Uterus (tissue), 3 donors: ENCODE measurements at regions not wholly inside any gene's neighbourhood (a gene's known extent, or its start where the extent isn't known, plus 50 kb on each side); places are given as distances from the start of the nearest gene placed in this dataset.

ENCODE experiments used
- DNase-seq, 2 donors: peaks; one replicate each; pipeline ENCODE4 v3.0.0-alpha.2; 2019 to 2020
- H3K27ac ChIP-seq, 2 donors: fragments of 200-600 bp; sonication (generic); 1 replicate in 1 of 2; 2 replicates in 1 of 2; pipeline ENCODE4 v1.5.1; 2016 to 2018
- H3K27me3 ChIP-seq, 2 donors: fragments of 200-600 bp; sonication (generic); one replicate each; pipeline ENCODE4 v1.5.1; 2018 to 2019; ENCODE audit warnings: control low read depth in 1 of 2
- H3K36me3 ChIP-seq, 2 donors: fragments of 200-600 bp; sonication (generic); one replicate each; pipeline ENCODE4 v1.5.1; 2019; ENCODE audit warnings: control low read depth in 1 of 2
- H3K4me1 ChIP-seq, 2 donors: fragments of 200-600 bp; sonication (generic); one replicate each; pipeline ENCODE4 v1.5.1; 2018 to 2019; ENCODE audit warnings: control low read depth in 1 of 2
- H3K4me3 ChIP-seq, 2 donors: fragments of 200-600 bp; sonication (generic); 1 replicate in 1 of 2; 2 replicates in 1 of 2; pipeline ENCODE4 v1.5.1; 2018 to 2019; ENCODE audit warnings: mild to moderate bottlenecking in 1 of 2
- H3K9me3 ChIP-seq, 2 donors: fragments of 200-600 bp; sonication (generic); one replicate each; pipeline ENCODE4 v1.5.1; 2019; ENCODE audit warnings: control low read depth in 1 of 2
- POLR2A ChIP-seq, 2 donors: fragments of 450-650 bp; IDR thresholded peaks; one replicate each; pipeline ENCODE4 v1.6.1; 2016; ENCODE audit warnings: antibody characterized with exemption in 2 of 2, mild to moderate bottlenecking in 1 of 2, moderate library complexity in 1 of 2
- intact Hi-C: fragments of 100-400 bp; cut with DNase I; formaldehyde crosslinking; loops from one replicate; pipeline ENCODE4 v1.15.1; 2023; ENCODE audit warnings: low total_unique reads
- TF ChIP-seq, protein P1 (sequence below), 4 experiments: fragments of 200-600 bp in 2 of 4; fragments of 450-650 bp in 2 of 4; sonication (generic) in 2 of 4; IDR thresholded peaks; one replicate each; pipeline ENCODE4 v1.5.1; 2016 to 2019; ENCODE audit warnings: antibody characterized with exemption in 4 of 4, mild to moderate bottlenecking in 2 of 4, moderate library complexity in 1 of 4
- donor health status: DM: yes; HTN: yes; CAD: no.

DNA sequence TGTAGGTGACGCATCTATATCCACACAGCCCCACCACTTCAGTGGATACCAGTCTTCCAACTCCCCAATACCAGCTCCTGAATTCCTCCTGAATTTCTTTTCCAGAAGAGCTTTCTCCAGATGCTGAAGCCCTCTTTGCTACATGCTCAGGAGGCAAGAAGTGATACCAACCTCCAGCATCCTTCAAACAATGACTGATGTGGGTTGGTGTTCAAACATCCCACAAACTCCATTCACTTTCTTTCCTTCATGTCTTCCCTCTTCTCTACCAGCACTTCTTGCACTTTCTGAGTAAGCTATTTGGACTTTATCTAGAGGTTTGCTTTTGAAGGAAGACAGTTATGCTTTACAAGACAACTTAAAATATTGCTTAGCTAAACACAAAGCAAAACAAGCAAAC is 179.9 kb upstream of the RORB start:
- no peaks in the 10 kb centered on the region for H3K36me3 ChIP-seq
- TF ChIP-seq, protein P1, sequence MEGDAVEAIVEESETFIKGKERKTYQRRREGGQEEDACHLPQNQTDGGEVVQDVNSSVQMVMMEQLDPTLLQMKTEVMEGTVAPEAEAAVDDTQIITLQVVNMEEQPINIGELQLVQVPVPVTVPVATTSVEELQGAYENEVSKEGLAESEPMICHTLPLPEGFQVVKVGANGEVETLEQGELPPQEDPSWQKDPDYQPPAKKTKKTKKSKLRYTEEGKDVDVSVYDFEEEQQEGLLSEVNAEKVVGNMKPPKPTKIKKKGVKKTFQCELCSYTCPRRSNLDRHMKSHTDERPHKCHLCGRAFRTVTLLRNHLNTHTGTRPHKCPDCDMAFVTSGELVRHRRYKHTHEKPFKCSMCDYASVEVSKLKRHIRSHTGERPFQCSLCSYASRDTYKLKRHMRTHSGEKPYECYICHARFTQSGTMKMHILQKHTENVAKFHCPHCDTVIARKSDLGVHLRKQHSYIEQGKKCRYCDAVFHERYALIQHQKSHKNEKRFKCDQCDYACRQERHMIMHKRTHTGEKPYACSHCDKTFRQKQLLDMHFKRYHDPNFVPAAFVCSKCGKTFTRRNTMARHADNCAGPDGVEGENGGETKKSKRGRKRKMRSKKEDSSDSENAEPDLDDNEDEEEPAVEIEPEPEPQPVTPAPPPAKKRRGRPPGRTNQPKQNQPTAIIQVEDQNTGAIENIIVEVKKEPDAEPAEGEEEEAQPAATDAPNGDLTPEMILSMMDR (IDR thresholded peaks at IDR 0.05): no peak
- no peak for TF ChIP-seq POLR2A (IDR thresholded peaks at IDR 0.05)
- intact Hi-C loops: no loop called here
- H3K4me1 ChIP-seq: no peaks in the 10 kb centered on the region
- H3K27me3 ChIP-seq: no peaks in the 10 kb centered on the region
- no peak overlapping the region for H3K27ac ChIP-seq
- no peak overlapping the region for H3K4me3 ChIP-seq
- H3K9me3 ChIP-seq: no peaks in the 10 kb centered on the region
- no peak for DNase-seq

DNA sequence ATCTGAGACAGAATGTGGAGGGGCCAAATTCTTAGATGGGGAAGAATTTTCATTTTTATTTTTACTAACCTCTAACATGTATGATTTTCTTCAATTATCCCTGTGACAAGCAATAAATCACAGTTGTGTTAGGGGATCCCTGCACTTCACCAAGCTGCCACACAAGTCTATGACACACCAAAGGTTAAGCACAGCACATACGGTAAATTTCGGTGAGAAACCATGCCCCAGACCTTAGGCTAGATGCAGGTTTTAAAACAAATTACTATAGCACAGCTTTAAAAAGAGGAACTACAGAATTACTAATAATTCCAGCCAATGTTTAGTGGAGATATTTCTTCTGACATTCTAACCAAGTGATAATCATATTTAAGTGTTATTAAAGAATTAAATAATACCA is 175.7 kb upstream of the RORB start:
- no peak for TF ChIP-seq POLR2A (IDR thresholded peaks at IDR 0.05)
- TF ChIP-seq, protein P1 (IDR thresholded peaks at IDR 0.05): no peak
- no peaks in the 10 kb centered on the region for H3K36me3 ChIP-seq
- no peaks in the 10 kb centered on the region for H3K9me3 ChIP-seq
- no peak for DNase-seq
- H3K27ac ChIP-seq: no peak overlapping the region
- intact Hi-C loops: no loop called here
- no peaks in the 10 kb centered on the region for H3K27me3 ChIP-seq
- H3K4me3 ChIP-seq: no peak overlapping the region
- H3K4me1 ChIP-seq: no peaks in the 10 kb centered on the region

DNA sequence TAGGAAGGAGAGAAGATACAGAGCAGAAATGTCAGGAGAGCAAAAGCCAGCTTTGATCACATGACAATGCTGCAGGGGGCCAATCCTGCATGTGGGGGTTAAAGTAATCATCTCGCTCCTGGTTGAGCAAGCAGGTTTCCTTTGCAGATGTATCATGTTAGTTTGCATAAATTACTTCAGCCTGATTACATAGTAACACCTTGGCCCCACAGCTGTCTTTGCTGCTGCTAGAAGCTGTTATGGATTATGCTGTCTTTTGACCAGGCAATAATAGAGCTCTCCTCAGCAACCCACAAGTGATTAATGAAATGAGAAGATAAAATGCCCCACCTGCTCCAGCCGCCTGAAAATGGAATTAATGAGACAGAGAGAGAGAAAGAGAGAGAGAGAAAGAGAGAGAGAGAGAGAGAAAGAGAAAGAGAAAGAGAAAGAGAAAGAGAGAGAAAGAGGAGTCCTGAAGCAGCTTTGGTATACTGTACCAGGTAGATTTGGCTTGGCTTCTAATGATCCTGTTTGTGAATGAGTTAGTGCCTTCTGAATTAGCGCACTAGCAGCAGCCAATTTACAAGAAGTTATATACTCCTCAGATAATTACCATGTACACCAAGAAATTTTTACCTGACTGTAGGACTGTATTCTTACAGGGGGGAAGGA is 174.3 kb upstream of the RORB start:
- no peak for DNase-seq
- intact Hi-C loops: no loop called here
- Histone ChIP-seq H3K4me3 (no peak overlapping the region), H3K4me1 (no peaks in the 10 kb centered on the region), H3K9me3 (no peaks in the 10 kb centered on the region), H3K36me3 (no peaks in the 10 kb centered on the region), H3K27me3 (no peaks in the 10 kb centered on the region), H3K27ac (no peak overlapping the region)
- TF ChIP-seq POLR2A (IDR thresholded peaks at IDR 0.05): no peak
- TF ChIP-seq, protein P1 (IDR thresholded peaks at IDR 0.05): no peak

DNA sequence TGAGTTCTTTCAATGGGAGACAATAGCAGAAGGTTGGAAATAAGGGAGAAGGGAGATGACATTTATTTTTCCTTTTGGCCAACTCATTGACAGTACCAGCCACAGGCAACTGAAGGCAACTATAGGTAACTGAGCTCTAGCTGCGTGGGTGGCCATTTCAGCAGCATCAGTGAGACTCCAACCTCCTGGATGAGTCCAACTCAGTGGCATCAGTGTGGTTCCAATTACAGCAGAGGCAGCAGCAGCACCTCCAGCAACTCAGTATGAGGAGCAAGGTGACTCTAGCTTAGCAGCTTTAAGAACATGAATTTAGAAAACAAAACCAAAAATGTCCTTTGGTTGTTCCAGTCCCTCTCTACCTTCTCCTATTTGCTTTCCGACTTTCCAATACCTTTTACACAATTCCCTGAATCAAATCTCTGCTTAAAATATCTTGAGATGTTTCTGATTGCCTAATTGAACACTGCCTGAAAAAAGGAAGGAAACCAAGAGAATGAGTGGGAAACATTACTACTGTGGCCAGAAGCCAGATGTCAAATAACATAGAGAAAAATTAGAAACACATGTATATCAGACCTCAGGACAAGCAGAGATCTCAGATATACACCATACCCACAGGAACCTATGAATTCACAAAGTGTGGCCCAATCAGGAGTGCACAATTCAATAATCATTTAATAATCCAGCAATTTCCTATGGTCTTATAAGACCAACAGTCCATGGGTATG is 166.5 kb upstream of the RORB start:
- intact Hi-C loops: no loop called here
- H3K9me3 ChIP-seq: no peaks in the 10 kb centered on the region
- TF ChIP-seq POLR2A (IDR thresholded peaks at IDR 0.05): no peak
- TF ChIP-seq, protein P1 (IDR thresholded peaks at IDR 0.05): no peak
- no peak overlapping the region for H3K27ac ChIP-seq
- no peaks in the 10 kb centered on the region for H3K36me3 ChIP-seq
- no peaks in the 10 kb centered on the region for H3K27me3 ChIP-seq
- no peak overlapping the region for H3K4me3 ChIP-seq
- no peak for DNase-seq
- H3K4me1 ChIP-seq: no peaks in the 10 kb centered on the region

DNA sequence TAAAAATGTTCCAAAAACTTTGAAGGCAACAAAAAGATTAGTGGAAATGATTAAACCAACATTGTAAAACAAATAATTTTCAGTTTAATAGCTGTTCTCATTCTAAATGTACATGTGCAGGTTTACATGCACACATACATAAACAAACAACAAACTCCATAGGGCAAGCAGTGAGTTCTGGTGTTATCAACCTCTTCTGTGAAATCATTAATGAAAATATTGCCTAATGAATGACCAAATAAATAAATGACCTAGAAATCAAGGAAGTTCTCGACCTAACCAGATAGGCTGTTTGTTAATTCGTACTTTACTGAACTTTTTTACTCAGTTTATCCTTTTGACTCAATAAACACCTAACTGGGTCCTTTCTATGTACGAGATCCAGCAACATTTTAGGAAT is 165.5 kb upstream of the RORB start:
- no peak for DNase-seq
- no peak overlapping the region for H3K4me3 ChIP-seq
- no peaks in the 10 kb centered on the region for H3K4me1 ChIP-seq
- no peaks in the 10 kb centered on the region for H3K9me3 ChIP-seq
- H3K36me3 ChIP-seq: no peaks in the 10 kb centered on the region
- TF ChIP-seq POLR2A (IDR thresholded peaks at IDR 0.05): no peak
- TF ChIP-seq, protein P1 (IDR thresholded peaks at IDR 0.05): no peak
- intact Hi-C loops: no loop called here
- no peak overlapping the region for H3K27ac ChIP-seq
- H3K27me3 ChIP-seq: no peaks in the 10 kb centered on the region
